Esophagus squamous epithelium (tissue), 5 donors: ENCODE measurements at regions not wholly inside any gene's neighbourhood (a gene's known extent, or its start where the extent isn't known, plus 50 kb on each side); places are given as distances from the start of the nearest gene placed in this dataset.
A peak's percentile ranks its signal among the peaks of the same experiment; 100 is the strongest.

Source experiments
- DNase-seq: peaks from one replicate; lab custom pipeline; 2025; lab: John Stamatoyannopoulos, UW
- H3K27ac ChIP-seq, 4 donors: fragments of 200-600 bp; sonication (generic); one replicate each; pipeline ENCODE4 v1.5.1; 2016 to 2019; ENCODE audit warnings: mild to moderate bottlenecking in 1 of 4
- H3K27me3 ChIP-seq, 4 donors: fragments of 200-600 bp; sonication (generic); 1 replicate in 3 of 4; 2 replicates in 1 of 4; pipeline versions ENCODE4 v1.5.1 to v1.6.0; 2017 to 2021; ENCODE audit warnings: antibody characterized with exemption in 1 of 4
- H3K36me3 ChIP-seq, 3 donors: fragments of 200-600 bp; sonication (generic); one replicate each; pipeline ENCODE4 v1.5.1; 2016 to 2019
- H3K4me1 ChIP-seq, 3 donors: fragments of 200-600 bp; sonication (generic); one replicate each; pipeline ENCODE4 v1.5.1; 2017 to 2019
- H3K4me3 ChIP-seq, 4 donors: fragments of 200-600 bp; sonication (generic); 1 replicate in 3 of 4; 2 replicates in 1 of 4; pipeline ENCODE4 v1.5.1; 2016 to 2019; ENCODE audit warnings: mild to moderate bottlenecking in 2 of 4, moderate library complexity in 1 of 4
- H3K9me3 ChIP-seq, 3 donors: fragments of 200-600 bp; sonication (generic); one replicate each; pipeline ENCODE4 v1.5.1; 2016 to 2019
- POLR2A ChIP-seq, 4 donors: fragments of 450-650 bp; IDR thresholded peaks; one replicate each; pipeline ENCODE4 v1.6.1; 2017; ENCODE audit warnings: antibody characterized with exemption in 4 of 4, mild to moderate bottlenecking in 4 of 4, moderate library complexity in 3 of 4
- WGBS, 2 donors: methylation state at CpG; one replicate each; pipeline ENCODE4 v1.1.5; 2018; 5-methylcytosine and 5-hydroxymethylcytosine counted together
- intact Hi-C: fragments of 100-400 bp; cut with DNase I; formaldehyde crosslinking; loops from one replicate; pipeline ENCODE4 v1.15.0; 2022
- TF ChIP-seq, protein P1 (sequence below), 6 experiments: fragments of 450-650 bp in 4 of 6; fragments of 200-600 bp in 2 of 6; sonication (generic) in 2 of 6; IDR thresholded peaks; one replicate each; pipeline ENCODE4 v1.5.1; 2016 to 2019; ENCODE audit warnings: antibody characterized with exemption in 6 of 6, mild to moderate bottlenecking in 4 of 6, moderate library complexity in 4 of 6
- donor health status: DM: yes; HTN: yes; CAD: no.

DNA sequence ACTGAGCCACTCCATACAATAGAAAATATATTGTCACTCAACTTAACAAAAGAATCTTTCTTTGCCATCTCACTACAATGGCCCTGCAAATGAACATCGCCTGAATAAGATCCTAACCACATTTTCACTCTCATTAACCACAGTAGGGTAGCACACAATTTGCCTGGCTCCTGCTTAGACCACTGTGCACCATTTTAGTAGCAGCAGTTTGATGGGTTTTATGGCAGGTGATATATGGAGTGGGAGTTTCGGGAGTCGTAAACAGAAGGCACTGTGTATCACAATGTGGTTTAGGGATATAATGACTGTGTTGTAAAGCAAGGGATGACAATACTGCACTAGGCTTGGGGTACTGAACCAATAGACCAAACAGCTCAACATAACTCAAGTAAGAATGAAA is 617.4 kb downstream of the BCL11A start:
- TF ChIP-seq POLR2A (IDR thresholded peaks at IDR 0.05): no peak
- TF ChIP-seq, protein P1, sequence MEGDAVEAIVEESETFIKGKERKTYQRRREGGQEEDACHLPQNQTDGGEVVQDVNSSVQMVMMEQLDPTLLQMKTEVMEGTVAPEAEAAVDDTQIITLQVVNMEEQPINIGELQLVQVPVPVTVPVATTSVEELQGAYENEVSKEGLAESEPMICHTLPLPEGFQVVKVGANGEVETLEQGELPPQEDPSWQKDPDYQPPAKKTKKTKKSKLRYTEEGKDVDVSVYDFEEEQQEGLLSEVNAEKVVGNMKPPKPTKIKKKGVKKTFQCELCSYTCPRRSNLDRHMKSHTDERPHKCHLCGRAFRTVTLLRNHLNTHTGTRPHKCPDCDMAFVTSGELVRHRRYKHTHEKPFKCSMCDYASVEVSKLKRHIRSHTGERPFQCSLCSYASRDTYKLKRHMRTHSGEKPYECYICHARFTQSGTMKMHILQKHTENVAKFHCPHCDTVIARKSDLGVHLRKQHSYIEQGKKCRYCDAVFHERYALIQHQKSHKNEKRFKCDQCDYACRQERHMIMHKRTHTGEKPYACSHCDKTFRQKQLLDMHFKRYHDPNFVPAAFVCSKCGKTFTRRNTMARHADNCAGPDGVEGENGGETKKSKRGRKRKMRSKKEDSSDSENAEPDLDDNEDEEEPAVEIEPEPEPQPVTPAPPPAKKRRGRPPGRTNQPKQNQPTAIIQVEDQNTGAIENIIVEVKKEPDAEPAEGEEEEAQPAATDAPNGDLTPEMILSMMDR (IDR thresholded peaks at IDR 0.05): no peak
- Histone ChIP-seq H3K27me3 (no peaks in the 10 kb centered on the region), H3K4me3 (no peak overlapping the region), H3K4me1 (no peaks in the 10 kb centered on the region), H3K27ac (no peak overlapping the region), H3K36me3 (no peaks in the 10 kb centered on the region), H3K9me3 (no peaks in the 10 kb centered on the region)
- 81 to 93% methylated on average over 3 of the region's 3 CpGs for WGBS, 2 donors
- intact Hi-C loops: no loop called here
- no peak for DNase-seq

DNA sequence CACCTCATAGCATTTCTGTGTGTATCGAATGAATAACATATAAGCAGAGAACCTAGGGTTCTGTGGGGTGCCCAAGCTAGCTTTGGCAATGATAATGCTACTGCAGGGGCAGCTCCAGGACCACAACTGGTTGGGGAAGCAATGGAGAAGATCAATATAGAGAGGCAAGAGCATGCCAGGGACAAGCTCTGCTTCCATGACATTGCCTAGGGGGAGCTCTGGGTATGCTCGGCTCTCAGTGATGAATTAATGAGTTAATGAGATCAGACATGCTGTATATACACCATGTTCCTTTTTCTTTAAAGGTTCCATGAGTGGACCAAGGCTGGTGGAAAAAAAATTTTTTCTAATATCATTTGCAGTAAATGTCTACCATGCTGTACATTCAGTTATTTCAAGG is 618.4 kb downstream of the BCL11A start:
- DNase-seq: no peak
- H3K4me3 ChIP-seq: no peak overlapping the region
- 60 to 86% methylated on average over 2 of the region's 2 CpGs for WGBS, 2 donors
- H3K27me3 ChIP-seq: no peaks in the 10 kb centered on the region
- TF ChIP-seq, protein P1 (IDR thresholded peaks at IDR 0.05): no peak
- no peak for TF ChIP-seq POLR2A (IDR thresholded peaks at IDR 0.05)
- H3K9me3 ChIP-seq: no peaks in the 10 kb centered on the region
- intact Hi-C loops: no loop called here
- H3K27ac ChIP-seq: no peak overlapping the region
- no peaks in the 10 kb centered on the region for H3K36me3 ChIP-seq
- no peaks in the 10 kb centered on the region for H3K4me1 ChIP-seq

DNA sequence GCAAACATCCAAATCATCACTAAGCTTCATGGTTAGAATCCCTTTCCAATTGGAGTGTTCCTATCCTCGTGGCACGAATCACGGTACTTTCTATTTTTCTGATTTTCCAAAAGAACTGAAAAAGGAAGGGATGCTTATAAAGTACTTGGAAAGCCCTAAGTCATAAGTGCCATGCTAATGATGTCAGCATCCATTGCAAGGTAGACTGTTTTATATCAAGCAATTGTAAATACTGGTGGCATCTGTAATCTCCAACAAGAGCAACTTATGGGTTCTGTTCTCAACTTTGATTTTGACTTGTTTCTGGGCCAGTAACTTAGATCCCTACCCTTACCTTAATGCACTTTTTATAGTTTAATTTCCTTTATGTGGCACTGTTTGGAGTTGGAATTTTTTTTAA is 619.5 kb downstream of the BCL11A start:
- TF ChIP-seq POLR2A (IDR thresholded peaks at IDR 0.05): no peak
- TF ChIP-seq, protein P1 (IDR thresholded peaks at IDR 0.05): no peak
- Histone ChIP-seq H3K9me3 (no peaks in the 10 kb centered on the region), H3K4me1 (no peaks in the 10 kb centered on the region), H3K36me3 (no peaks in the 10 kb centered on the region), H3K27me3 (no peaks in the 10 kb centered on the region), H3K27ac (no peak overlapping the region), H3K4me3 (no peak overlapping the region)
- WGBS, 2 donors: 91 to 96% methylated on average over 3 of the region's 3 CpGs
- no peak for DNase-seq
- intact Hi-C loops: no loop called here

DNA sequence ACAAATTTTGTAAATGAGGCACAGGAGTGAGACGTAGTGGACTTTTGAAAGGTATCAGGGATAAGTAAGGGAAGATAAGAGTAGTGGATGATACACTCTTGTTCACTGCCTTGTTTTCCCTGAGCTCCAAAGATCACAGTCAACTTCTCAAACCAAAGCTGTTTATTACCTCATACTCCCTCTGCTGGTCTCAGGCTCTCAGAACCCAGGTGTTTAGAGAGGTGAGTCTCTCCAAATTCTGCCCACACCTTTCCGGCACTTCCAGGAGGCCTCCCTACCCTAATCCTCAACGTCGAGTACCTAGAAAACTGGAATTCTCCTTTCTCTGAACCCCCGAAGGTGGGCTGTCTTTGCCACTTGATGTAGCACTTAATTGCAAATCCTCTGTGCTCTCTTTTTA is 621.1 kb downstream of the BCL11A start:
- Histone ChIP-seq H3K4me3 (no peak overlapping the region), H3K27me3 (peaks cover 0 to under 1% (median 0%) of the 10 kb centered on the region in 4 donors), H3K36me3 (no peaks in the 10 kb centered on the region), H3K4me1 (no peaks in the 10 kb centered on the region), H3K27ac (no peak overlapping the region), H3K9me3 (no peaks in the 10 kb centered on the region)
- 79 to 83% methylated on average over 5 of the region's 5 CpGs for WGBS, 2 donors
- no peak for DNase-seq
- intact Hi-C loops: no loop called here
- TF ChIP-seq, protein P1 (IDR thresholded peaks at IDR 0.05): peak in 1 of 6 experiments; percentile 23
- no peak for TF ChIP-seq POLR2A (IDR thresholded peaks at IDR 0.05)

DNA sequence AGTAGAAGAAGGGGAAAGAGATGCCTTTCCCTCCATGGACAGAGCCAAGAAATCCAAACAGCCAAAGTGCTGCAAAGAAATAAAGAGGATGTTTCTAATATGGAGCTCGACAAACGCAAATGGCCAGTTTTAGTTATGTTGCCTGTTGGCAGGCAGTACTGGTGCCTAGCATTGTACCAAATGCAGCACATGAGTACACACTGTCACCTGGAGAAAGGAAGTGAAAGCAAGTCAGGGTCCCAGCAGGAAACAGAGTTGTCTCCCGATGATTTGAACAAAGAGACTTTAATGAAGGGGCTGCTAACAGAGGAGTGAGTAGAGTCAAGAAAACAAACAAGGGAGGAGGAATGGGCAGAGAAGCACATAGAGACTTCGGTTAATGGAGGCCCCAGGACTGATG is 623.0 kb downstream of the BCL11A start:
- no peaks in the 10 kb centered on the region for H3K36me3 ChIP-seq
- WGBS, 2 donors: 65 to 75% methylated on average over 4 of the region's 4 CpGs
- H3K9me3 ChIP-seq: no peaks in the 10 kb centered on the region
- no peak overlapping the region for H3K4me3 ChIP-seq
- H3K27ac ChIP-seq: no peak overlapping the region
- DNase-seq: no peak
- intact Hi-C loops: no loop called here
- H3K27me3 ChIP-seq: peaks cover 0 to 12% (median 0%) of the 10 kb centered on the region in 4 donors
- no peaks in the 10 kb centered on the region for H3K4me1 ChIP-seq
- TF ChIP-seq POLR2A (IDR thresholded peaks at IDR 0.05): no peak
- TF ChIP-seq, protein P1 (IDR thresholded peaks at IDR 0.05): no peak
